Tibial nerve (tissue), 4 donors: ENCODE measurements at regions not wholly inside any gene's neighbourhood (a gene's known extent, or its start where the extent isn't known, plus 50 kb on each side); places are given as distances from the start of the nearest gene placed in this dataset.

Source experiments
- CTCF ChIP-seq, 5 experiments: fragments of 200-600 bp in 3 of 5; fragments of 450-650 bp in 2 of 5; sonication (generic) in 3 of 5; IDR thresholded peaks; one replicate each; pipeline ENCODE4 v1.5.1; 2016 to 2019; ENCODE audit warnings: antibody characterized with exemption in 5 of 5, mild to moderate bottlenecking in 3 of 5, moderate library complexity in 2 of 5
- EP300 ChIP-seq, 2 donors: sonication (generic); formaldehyde crosslinking; IDR thresholded peaks; one replicate each; pipeline ENCODE4 v1.6.1; 2017; ENCODE audit warnings: antibody characterized with exemption in 2 of 2, mild to moderate bottlenecking in 1 of 2
- POLR2A ChIP-seq, 2 donors: fragments of 450-650 bp; IDR thresholded peaks; one replicate each; pipeline ENCODE4 v1.6.1; 2017; ENCODE audit warnings: antibody characterized with exemption in 2 of 2, mild to moderate bottlenecking in 2 of 2, moderate library complexity in 2 of 2

GRCh38 chr9:4402501-4402900, 87.8 kb upstream of the SLC1A1 start:
- TF ChIP-seq CTCF (IDR thresholded peaks at IDR 0.05) = no peak
- TF ChIP-seq POLR2A (IDR thresholded peaks at IDR 0.05) = no peak
- no peak for TF ChIP-seq EP300 (IDR thresholded peaks at IDR 0.05)
